Type B pancreatic cell (in vitro differentiated cells): ENCODE measurements at regions not wholly inside any gene's neighbourhood (a gene's known extent, or its start where the extent isn't known, plus 50 kb on each side); places are given as distances from the start of the nearest gene placed in this dataset.
A peak's percentile ranks its signal among the peaks of the same experiment; 100 is the strongest.

Experiments used
- DNase-seq: peaks from one replicate; pipeline ENCODE4 v3.0.0; 2021; ENCODE audit warnings: mixed read lengths; ENCODE audit not compliant: unreplicated experiment; ENCODE audit errors: extremely low spot score
- H3K27ac Mint-ChIP-seq: 2 replicates; pipeline ENCODE4 v1.8.0; 2021; ENCODE audit warnings: mild to moderate bottlenecking, mixed read lengths
- H3K27me3 Mint-ChIP-seq: 2 replicates; pipeline ENCODE4 v1.8.0; 2021; ENCODE audit warnings: mixed read lengths
- H3K36me3 Mint-ChIP-seq: 2 replicates; pipeline ENCODE4 v1.8.0; 2021; ENCODE audit warnings: mixed read lengths
- H3K4me1 Mint-ChIP-seq: one replicate; pipeline ENCODE4 v1.8.0; 2021; ENCODE audit warnings: mixed read lengths; ENCODE audit not compliant: unreplicated experiment
- H3K4me3 Mint-ChIP-seq: 2 replicates; pipeline ENCODE4 v1.8.0; 2021; ENCODE audit warnings: mild to moderate bottlenecking, mixed read lengths
- H3K9me3 Mint-ChIP-seq: 2 replicates; pipeline ENCODE4 v1.8.0; 2021; ENCODE audit warnings: mixed read lengths
- TF ChIP-seq, protein P1 (sequence below): fragments of 200-600 bp; sonication (generic); conservative IDR thresholded peaks from 2 replicates; pipeline ENCODE4 v1.5.0; 2021; ENCODE audit warnings: antibody characterized with exemption, mild to moderate bottlenecking

DNA sequence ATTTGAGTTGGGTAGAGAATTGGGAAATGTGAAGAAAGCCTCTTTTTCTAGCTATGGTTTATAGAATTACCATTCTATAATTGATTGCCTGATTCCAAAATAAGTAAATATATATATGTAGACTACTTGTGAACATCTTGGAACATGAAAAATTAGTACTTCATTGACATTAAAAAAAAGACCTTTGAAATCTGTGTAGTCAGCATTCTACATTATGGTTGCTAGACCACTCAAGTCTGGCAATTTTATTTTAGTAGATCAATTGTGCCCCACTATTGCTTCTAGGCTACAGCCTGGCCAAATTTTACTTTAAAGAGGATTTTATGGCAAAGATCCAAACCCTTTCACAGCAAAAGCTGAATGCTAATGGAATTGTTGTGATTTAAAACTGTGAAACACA, 279.8 kb downstream of the IKZF2 start:
- TF ChIP-seq, protein P1, sequence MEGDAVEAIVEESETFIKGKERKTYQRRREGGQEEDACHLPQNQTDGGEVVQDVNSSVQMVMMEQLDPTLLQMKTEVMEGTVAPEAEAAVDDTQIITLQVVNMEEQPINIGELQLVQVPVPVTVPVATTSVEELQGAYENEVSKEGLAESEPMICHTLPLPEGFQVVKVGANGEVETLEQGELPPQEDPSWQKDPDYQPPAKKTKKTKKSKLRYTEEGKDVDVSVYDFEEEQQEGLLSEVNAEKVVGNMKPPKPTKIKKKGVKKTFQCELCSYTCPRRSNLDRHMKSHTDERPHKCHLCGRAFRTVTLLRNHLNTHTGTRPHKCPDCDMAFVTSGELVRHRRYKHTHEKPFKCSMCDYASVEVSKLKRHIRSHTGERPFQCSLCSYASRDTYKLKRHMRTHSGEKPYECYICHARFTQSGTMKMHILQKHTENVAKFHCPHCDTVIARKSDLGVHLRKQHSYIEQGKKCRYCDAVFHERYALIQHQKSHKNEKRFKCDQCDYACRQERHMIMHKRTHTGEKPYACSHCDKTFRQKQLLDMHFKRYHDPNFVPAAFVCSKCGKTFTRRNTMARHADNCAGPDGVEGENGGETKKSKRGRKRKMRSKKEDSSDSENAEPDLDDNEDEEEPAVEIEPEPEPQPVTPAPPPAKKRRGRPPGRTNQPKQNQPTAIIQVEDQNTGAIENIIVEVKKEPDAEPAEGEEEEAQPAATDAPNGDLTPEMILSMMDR: no peak
- H3K36me3 Mint-ChIP-seq: no peaks in the 10 kb centered on the region
- peaks cover 5% of the 10 kb centered on the region for H3K4me1 Mint-ChIP-seq
- no peaks in the 10 kb centered on the region for H3K27me3 Mint-ChIP-seq
- no peak overlapping the region for H3K4me3 Mint-ChIP-seq
- H3K9me3 Mint-ChIP-seq: no peaks in the 10 kb centered on the region
- H3K27ac Mint-ChIP-seq: no peak overlapping the region
- no peak for DNase-seq

DNA sequence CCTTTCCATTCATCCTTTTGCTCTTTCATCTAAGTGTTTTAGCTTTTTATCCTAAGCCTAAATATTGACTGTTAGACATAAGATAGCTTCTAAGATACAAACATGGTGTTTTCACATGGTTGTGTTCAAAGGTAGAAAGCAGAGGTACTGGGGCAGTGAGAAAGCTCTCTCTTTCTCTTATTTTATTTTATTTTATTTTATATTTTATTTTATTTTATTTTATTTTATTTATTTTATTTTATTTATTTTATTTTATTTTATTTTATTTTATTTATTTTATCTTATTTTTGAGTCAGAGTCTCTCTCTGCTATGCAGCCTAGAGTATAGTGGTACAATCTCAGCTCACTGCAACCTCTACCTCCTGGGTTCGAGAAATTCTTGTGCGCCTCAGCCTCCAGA, 287.2 kb downstream of the IKZF2 start:
- Mint-ChIP-seq H3K27me3 (no peaks in the 10 kb centered on the region), H3K27ac (no peak overlapping the region), H3K4me1 (no peaks in the 10 kb centered on the region), H3K4me3 (no peak overlapping the region), H3K36me3 (peaks cover 15% of the 10 kb centered on the region), H3K9me3 (peaks cover 12% of the 10 kb centered on the region)
- TF ChIP-seq, protein P1: no peak
- no peak for DNase-seq

DNA sequence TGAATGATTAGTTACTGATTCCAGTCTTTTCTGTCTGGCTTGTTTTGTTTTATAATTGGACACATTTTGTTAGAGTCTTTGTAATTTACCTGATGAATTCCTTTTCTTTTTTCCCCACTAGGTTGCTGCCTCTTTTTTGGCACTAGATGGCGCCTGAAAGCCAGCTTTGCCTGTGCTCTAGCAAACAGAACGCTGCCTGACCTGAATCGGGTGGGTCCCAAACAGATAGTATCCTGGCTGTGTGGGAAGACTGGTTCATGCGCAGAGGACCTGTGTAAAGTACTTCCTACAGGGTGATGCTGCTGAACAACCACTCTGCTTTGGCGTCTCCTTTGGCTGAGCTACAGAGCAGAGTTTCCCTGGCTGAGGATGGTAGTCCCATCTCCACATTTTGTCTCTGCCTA, 288.2 kb downstream of the IKZF2 start:
- no peak overlapping the region for H3K4me3 Mint-ChIP-seq
- no peak for DNase-seq
- H3K4me1 Mint-ChIP-seq: no peaks in the 10 kb centered on the region
- no peak overlapping the region for H3K27ac Mint-ChIP-seq
- peaks cover 15% of the 10 kb centered on the region for H3K36me3 Mint-ChIP-seq
- peaks cover 12% of the 10 kb centered on the region for H3K9me3 Mint-ChIP-seq
- TF ChIP-seq, protein P1: peak; percentile 69
- H3K27me3 Mint-ChIP-seq: no peaks in the 10 kb centered on the region

DNA sequence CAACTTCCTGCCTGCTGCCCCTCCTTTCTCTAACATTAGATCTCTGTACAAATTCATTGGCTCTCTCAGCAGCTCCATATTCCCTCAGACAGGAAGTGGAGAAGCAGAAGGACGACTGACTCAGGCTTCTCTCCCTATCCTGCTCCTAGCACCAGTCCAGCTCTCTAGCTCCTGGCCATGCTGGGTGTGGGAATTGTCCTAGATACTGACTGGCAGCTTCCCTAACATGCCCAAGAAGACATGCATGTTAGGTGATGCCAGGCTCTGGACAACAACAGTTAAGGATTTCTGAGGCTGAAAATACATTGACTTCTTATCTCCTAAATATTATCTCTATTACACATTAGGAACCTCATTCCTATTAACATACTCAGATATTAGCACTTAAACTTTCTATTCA, 292.9 kb downstream of the IKZF2 start:
- DNase-seq: no peak
- TF ChIP-seq, protein P1: no peak
- Mint-ChIP-seq H3K27me3 (no peaks in the 10 kb centered on the region), H3K4me1 (no peaks in the 10 kb centered on the region), H3K27ac (no peak overlapping the region), H3K36me3 (peaks cover 8% of the 10 kb centered on the region), H3K4me3 (no peak overlapping the region), H3K9me3 (peaks cover 5% of the 10 kb centered on the region)

DNA sequence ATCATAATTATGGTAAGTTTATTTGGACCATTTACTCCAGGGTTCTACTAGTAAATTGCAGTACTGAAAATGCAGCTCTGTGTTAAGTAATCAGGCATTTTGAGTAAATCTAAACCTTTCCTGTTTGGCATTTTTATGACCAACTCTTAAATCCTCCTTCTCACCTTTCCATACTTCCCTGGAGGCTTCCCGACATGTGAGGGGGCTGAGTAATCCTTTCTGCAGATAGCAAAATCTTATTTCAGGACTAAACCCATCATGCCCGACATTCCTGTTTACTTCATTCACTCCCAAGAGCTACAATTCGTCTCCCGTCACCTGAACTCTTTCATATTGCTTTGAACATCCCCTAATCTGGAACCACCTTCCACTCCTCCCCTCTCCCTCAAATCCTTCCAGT, 296.6 kb downstream of the IKZF2 start:
- Mint-ChIP-seq H3K4me3 (no peak overlapping the region), H3K27me3 (no peaks in the 10 kb centered on the region), H3K9me3 (no peaks in the 10 kb centered on the region), H3K4me1 (no peaks in the 10 kb centered on the region), H3K27ac (no peak overlapping the region), H3K36me3 (no peaks in the 10 kb centered on the region)
- no peak for DNase-seq
- TF ChIP-seq, protein P1: no peak

DNA sequence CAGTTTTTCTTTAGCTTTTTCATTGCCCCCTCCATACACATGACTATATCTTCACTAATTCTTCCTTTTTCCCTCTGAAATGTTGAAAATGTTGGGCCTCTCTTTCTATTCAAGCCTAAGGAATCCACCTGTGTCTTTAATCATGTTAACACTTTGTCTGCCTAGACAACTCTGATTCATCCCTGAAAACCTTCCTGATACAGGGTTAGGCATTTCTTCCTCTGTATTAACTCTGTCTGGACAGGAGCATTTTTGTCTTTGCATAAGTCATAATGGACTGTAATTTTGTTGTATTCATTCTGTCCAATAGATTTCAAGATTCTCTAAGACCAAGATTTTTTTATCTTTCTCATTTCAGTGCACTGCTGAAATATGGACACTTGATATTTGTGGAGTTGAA, 297.3 kb downstream of the IKZF2 start:
- no peaks in the 10 kb centered on the region for H3K9me3 Mint-ChIP-seq
- TF ChIP-seq, protein P1: no peak
- no peak overlapping the region for H3K27ac Mint-ChIP-seq
- H3K27me3 Mint-ChIP-seq: no peaks in the 10 kb centered on the region
- H3K4me1 Mint-ChIP-seq: no peaks in the 10 kb centered on the region
- no peak for DNase-seq
- H3K4me3 Mint-ChIP-seq: no peak overlapping the region
- no peaks in the 10 kb centered on the region for H3K36me3 Mint-ChIP-seq
